Peyer's patch (tissue), 4 donors: ENCODE measurements at regions not wholly inside any gene's neighbourhood (a gene's known extent, or its start where the extent isn't known, plus 50 kb on each side); places are given as distances from the start of the nearest gene placed in this dataset.

Source experiments
- DNase-seq, 3 donors: peaks; one replicate each; pipeline ENCODE4 v3.0.0-alpha.2; 2017 to 2019
- H3K27ac ChIP-seq, 4 donors: fragments of 200-600 bp; sonication (generic); one replicate each; pipeline ENCODE4 v1.5.1; 2016 to 2019
- H3K27me3 ChIP-seq, 2 donors: fragments of 200-600 bp; sonication (generic); one replicate each; pipeline ENCODE4 v1.5.1; 2019
- H3K36me3 ChIP-seq, 3 donors: fragments of 200-600 bp; sonication (generic); one replicate each; pipeline ENCODE4 v1.5.1; 2016 to 2019
- H3K4me1 ChIP-seq, 4 donors: fragments of 200-600 bp; sonication (generic); one replicate each; pipeline ENCODE4 v1.5.1; 2016 to 2019
- H3K4me3 ChIP-seq, 4 donors: fragments of 200-600 bp; sonication (generic); 1 replicate in 3 of 4; 2 replicates in 1 of 4; pipeline ENCODE4 v1.5.1; 2016 to 2019; ENCODE audit warnings: mild to moderate bottlenecking in 1 of 4
- H3K9me3 ChIP-seq, 4 donors: fragments of 200-600 bp; sonication (generic); one replicate each; pipeline ENCODE4 v1.5.1; 2016 to 2019; ENCODE audit warnings: mild to moderate bottlenecking in 1 of 4
- CTCF ChIP-seq, 6 experiments: fragments of 450-650 bp in 4 of 6; fragments of 200-600 bp in 2 of 6; sonication (generic) in 1 of 6; IDR thresholded peaks; one replicate each; pipeline ENCODE4 v1.5.1; 2017 to 2019; ENCODE audit warnings: antibody characterized with exemption in 6 of 6, mild to moderate bottlenecking in 3 of 6, moderate library complexity in 1 of 6
- POLR2A ChIP-seq, 2 donors: fragments of 450-650 bp; IDR thresholded peaks; one replicate each; pipeline ENCODE4 v1.5.1; 2017; ENCODE audit warnings: antibody characterized with exemption in 2 of 2, mild to moderate bottlenecking in 2 of 2, moderate library complexity in 2 of 2

GRCh38 chr6:90811596-90812226 lies 224.8 kb upstream of the MAP3K7 start:
- Histone ChIP-seq H3K4me1 (no peaks in the 10 kb centered on the region), H3K9me3 (no peaks in the 10 kb centered on the region), H3K4me3 (no peak overlapping the region), H3K27ac (no peak overlapping the region), H3K36me3 (no peaks in the 10 kb centered on the region), H3K27me3 (no peaks in the 10 kb centered on the region)
- no peak for DNase-seq
- no peak for TF ChIP-seq CTCF (IDR thresholded peaks at IDR 0.05)
- no peak for TF ChIP-seq POLR2A (IDR thresholded peaks at IDR 0.05)

DNA sequence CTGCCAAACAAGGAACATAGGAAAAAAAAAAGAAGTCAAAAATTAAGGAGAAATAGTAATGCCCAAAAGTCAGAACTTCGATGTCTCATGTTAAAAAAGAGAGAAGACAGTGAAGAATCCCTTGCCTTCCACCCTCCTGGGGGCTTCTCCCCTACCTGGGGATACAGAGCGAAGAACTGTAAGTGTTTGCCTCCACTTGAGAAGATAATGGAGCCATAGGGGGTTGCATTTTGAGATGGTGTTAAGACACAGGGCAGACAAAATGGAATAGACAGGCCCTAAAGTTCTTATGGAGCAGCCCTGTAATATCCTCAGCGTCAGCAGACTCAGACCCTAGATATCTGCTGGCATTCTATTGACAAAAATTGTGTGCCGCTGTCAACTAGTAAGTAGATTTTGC lies 222.2 kb upstream of the MAP3K7 start:
- Histone ChIP-seq H3K4me1 (no peaks in the 10 kb centered on the region), H3K27ac (no peak overlapping the region)
- TF ChIP-seq CTCF (IDR thresholded peaks at IDR 0.05) (no peak), POLR2A (IDR thresholded peaks at IDR 0.05) (no peak)

GRCh38 chr6:90807791-90808701 lies 221.2 kb upstream of the MAP3K7 start:
- DNase-seq, result no peak
- no peaks in the 10 kb centered on the region for H3K27me3 ChIP-seq
- no peaks in the 10 kb centered on the region for H3K9me3 ChIP-seq
- H3K36me3 ChIP-seq, result no peaks in the 10 kb centered on the region
- H3K4me1 ChIP-seq, result no peaks in the 10 kb centered on the region
- TF ChIP-seq CTCF (IDR thresholded peaks at IDR 0.05), result no peak
- TF ChIP-seq POLR2A (IDR thresholded peaks at IDR 0.05), result no peak
- no peak overlapping the region for H3K27ac ChIP-seq
- no peak overlapping the region for H3K4me3 ChIP-seq

More for the DNA sequence above, 222.2 kb upstream of the MAP3K7 start:
- H3K36me3 ChIP-seq, result no peaks in the 10 kb centered on the region
- H3K27me3 ChIP-seq, result no peaks in the 10 kb centered on the region
- H3K9me3 ChIP-seq, result no peaks in the 10 kb centered on the region
- DNase-seq, result no peak
- no peak overlapping the region for H3K4me3 ChIP-seq

GRCh38 chr6:90805619-90806155 lies 218.8 kb upstream of the MAP3K7 start:
- Histone ChIP-seq H3K27ac (no peak overlapping the region), H3K36me3 (no peaks in the 10 kb centered on the region), H3K4me1 (no peaks in the 10 kb centered on the region), H3K4me3 (no peak overlapping the region), H3K27me3 (no peaks in the 10 kb centered on the region), H3K9me3 (no peaks in the 10 kb centered on the region)
- TF ChIP-seq POLR2A (IDR thresholded peaks at IDR 0.05), result no peak
- no peak for TF ChIP-seq CTCF (IDR thresholded peaks at IDR 0.05)
- DNase-seq, result no peak

DNA sequence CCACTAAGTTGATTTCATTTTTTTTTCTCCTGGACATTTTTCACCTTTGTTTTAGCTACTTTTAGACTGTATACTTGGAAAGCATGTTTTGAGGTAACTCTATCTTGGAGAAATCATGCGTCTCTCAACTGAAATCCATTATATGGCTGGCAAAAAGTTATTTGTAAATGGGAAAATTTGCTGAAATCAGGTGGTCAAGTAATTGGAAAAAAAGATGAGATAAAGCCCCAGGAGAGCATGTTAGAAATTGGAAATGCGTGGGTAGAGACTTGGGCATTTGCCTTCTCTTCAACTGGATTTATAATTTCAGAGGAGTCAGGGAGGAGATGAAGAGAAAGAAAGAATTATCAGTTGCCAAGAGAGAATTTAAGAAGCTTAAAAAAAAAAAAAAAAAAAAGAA lies 217.1 kb upstream of the MAP3K7 start:
- TF ChIP-seq CTCF (IDR thresholded peaks at IDR 0.05) (no peak), POLR2A (IDR thresholded peaks at IDR 0.05) (no peak)
- Histone ChIP-seq H3K36me3 (no peaks in the 10 kb centered on the region), H3K27me3 (no peaks in the 10 kb centered on the region), H3K9me3 (no peaks in the 10 kb centered on the region), H3K27ac (no peak overlapping the region), H3K4me1 (no peaks in the 10 kb centered on the region), H3K4me3 (no peak overlapping the region)
- no peak for DNase-seq
